K562 (cell line): ENCODE measurements at regions not wholly inside any gene's neighbourhood (a gene's known extent, or its start where the extent isn't known, plus 50 kb on each side); places are given as distances from the start of the nearest gene placed in this dataset.

Experiments
- ATAC-seq: fragments of 200-7000 bp; cut with Tn5 transposase; 3 replicates; pipeline ENCODE4 v1.9.1; 2020; ENCODE audit warnings: moderate library complexity
- BruUV-seq: library from RNA; stranded (reverse); fragments of 400-500 nt; replicated peaks from 2 replicates; lab custom pipeline; 2021; lab: Mats Ljungman, UMichigan
- CTCF ChIA-PET: fragments of 300-600 bp; formaldehyde crosslinking; extraction: SDS; loops from one replicate; lab custom pipeline; 2021; ENCODE audit warnings: low intra/inter-chr PET ratio; lab: Yijun Ruan, JAX
- POLR2A ChIA-PET: fragments of 300-600, 350-650 bp; sonication (Branson Sonifier 250); formaldehyde crosslinking; extraction: SDS; loops from one replicate; lab custom pipeline; 2021; ENCODE audit warnings: antibody characterized with exemption, inconsistent platforms; lab: Yijun Ruan, JAX
- DNase-seq, 4 experiments: peaks; one replicate each; pipeline versions ENCODE4 v3.0.0 to v3.0.0-alpha.2; 2011 to 2018; ENCODE audit warnings: low spot score in 3 of 4, mixed read lengths in 3 of 4; ENCODE audit errors: extremely low read depth in 1 of 4
- FAIRE-seq: peaks from 2 replicates; lab custom pipeline; 2011; peaks lifted over from hg19 to GRCh38; lab: Jason Lieb, UNC
- H2AFZ ChIP-seq: 2 replicates; pipeline ENCODE4 v1.6.0; 2011; ENCODE audit warnings: low read depth, low read length, control low read depth, inconsistent platforms
- H3K27ac ChIP-seq: fragments of 200-600 bp; 3 replicates; pipeline ENCODE4 v1.8.0; 2011; ENCODE audit warnings: low read depth, mild to moderate bottlenecking, control low read depth, inconsistent platforms, low read length, moderate library complexity, mixed read lengths; ENCODE audit errors: extremely low read depth
- H3K27me3 ChIP-seq, 2 experiments: fragments of 300-600 bp in 1 of 2; 2 replicates in 1 of 2; 3 replicates in 1 of 2; pipeline versions ENCODE4 v1.6.0 to v1.8.0; 2011; ENCODE audit warnings: inconsistent platforms in 2 of 2, low read length in 2 of 2, mild to moderate bottlenecking in 1 of 2, mixed read lengths in 1 of 2, moderate library complexity in 1 of 2; ENCODE audit not compliant: control insufficient read depth in 2 of 2, insufficient read depth in 2 of 2
- H3K36me3 ChIP-seq: fragments of 300-600 bp; 3 replicates; pipeline ENCODE4 v1.8.0; 2011; ENCODE audit warnings: mild to moderate bottlenecking, low read length, inconsistent platforms; ENCODE audit not compliant: control insufficient read depth, insufficient read depth
- H3K4me1 ChIP-seq, 2 experiments: fragments of 200-600 bp in 1 of 2; replicated peaks in 1 of 2; 2 replicates in 1 of 2; 3 replicates in 1 of 2; pipeline versions ENCODE4 v1.5.1 to v1.8.0; 2011; ENCODE audit warnings: inconsistent platforms in 2 of 2, low read length in 2 of 2, mild to moderate bottlenecking in 1 of 2, mixed read lengths in 1 of 2, moderate library complexity in 1 of 2; ENCODE audit not compliant: control insufficient read depth in 2 of 2, insufficient read depth in 2 of 2
- H3K4me2 ChIP-seq: 2 replicates; pipeline ENCODE4 v1.6.1; 2011; ENCODE audit warnings: low read length, control low read depth, inconsistent platforms, mixed read lengths; ENCODE audit not compliant: insufficient read depth
- H3K4me3 ChIP-seq: fragments of 200-600 bp; sonication (generic), shearing (Covaris generic); 2 replicates; pipeline ENCODE4 v1.5.1; 2016; ENCODE audit warnings: control low read depth, inconsistent platforms
- H3K79me2 ChIP-seq: fragments of 200-600 bp; 3 replicates; pipeline ENCODE4 v1.8.0; 2011; ENCODE audit warnings: low read length, inconsistent platforms; ENCODE audit not compliant: control insufficient read depth, insufficient read depth
- H3K9ac ChIP-seq, 2 experiments: 2 replicates each; pipeline versions ENCODE4 v1.6.0 to v1.6.1; 2011; ENCODE audit warnings: low read depth in 2 of 2, low read length in 2 of 2, control low read depth in 1 of 2, inconsistent platforms in 1 of 2, mild to moderate bottlenecking in 1 of 2, mixed read lengths in 1 of 2; ENCODE audit not compliant: insufficient read depth in 1 of 2
- H3K9me1 ChIP-seq: one replicate; pipeline ENCODE4 v1.6.0; 2011; ENCODE audit warnings: inconsistent platforms, mild to moderate bottlenecking, low read length, moderate library complexity; ENCODE audit not compliant: control insufficient read depth, insufficient read depth
- H3K9me3 ChIP-seq: replicated peaks from 2 replicates; pipeline ENCODE4 v1.5.1; 2011; ENCODE audit warnings: low read depth, low read length, inconsistent platforms; ENCODE audit not compliant: control insufficient read depth, insufficient read depth
- H4K20me1 ChIP-seq: replicated peaks from 2 replicates; pipeline ENCODE4 v1.6.1; 2011; ENCODE audit warnings: low read length, inconsistent platforms, mixed read lengths; ENCODE audit not compliant: control insufficient read depth, insufficient read depth
- DLX4 ChIP-seq: fragments of 250-450 bp; sonication (Bioruptor Pico); IDR thresholded peaks from 2 replicates; pipeline ENCODE4 v1.6.1; 2021; ENCODE audit warnings: mild to moderate bottlenecking
- KDM4B ChIP-seq, 2 experiments: fragments of 450-650 bp in 1 of 2; sonication (generic) in 1 of 2; IDR thresholded peaks; 2 replicates each; pipeline ENCODE4 v1.6.1; 2016 to 2017; ENCODE audit warnings: borderline replicate concordance in 2 of 2, antibody characterized with exemption in 1 of 2, low read depth in 1 of 2, mild to moderate bottlenecking in 1 of 2
- MCM2 ChIP-seq: fragments of 450-650 bp; IDR thresholded peaks from 2 replicates; pipeline ENCODE4 v1.6.1; 2017; ENCODE audit warnings: low read depth, mild to moderate bottlenecking
- MCM5 ChIP-seq: fragments of 450-650 bp; IDR thresholded peaks from 2 replicates; pipeline ENCODE4 v1.6.1; 2016; ENCODE audit warnings: low read depth
- NCOA4 ChIP-seq: fragments of 450-650 bp; IDR thresholded peaks from 2 replicates; pipeline ENCODE4 v1.6.1; 2018; ENCODE audit warnings: mild to moderate bottlenecking; ENCODE audit not compliant: partially characterized antibody
- PRMT5 ChIP-seq: sonication (generic); formaldehyde crosslinking; IDR thresholded peaks from 2 replicates; pipeline ENCODE4 v1.5.0; 2020; ENCODE audit warnings: missing genetic modification reagents
- ZBED1 ChIP-seq: IDR thresholded peaks from 2 replicates; pipeline ENCODE4 v1.6.1; 2014
- WGBS: fragments of 100-300 bp; shearing (Covaris generic); methylation state at CpG from one replicate; pipeline ENCODE4 v1.1.6; 2016; ENCODE audit warnings: low coverage, mixed read lengths; ENCODE audit not compliant: insufficient coverage; ENCODE audit errors: missing lambda C conversion rate; 5-methylcytosine and 5-hydroxymethylcytosine counted together
- in situ Hi-C: fragments of 300-500 bp; cut with MboI; formaldehyde crosslinking; loops from 4 replicates; pipeline ENCODE4 v1.15.0; 2018; ENCODE audit warnings: inconsistent platforms, mixed read lengths
- intact Hi-C: fragments of 100-400 bp; cut with micrococcal nuclease; formaldehyde crosslinking; loops from 2 replicates; pipeline ENCODE4 v1.14.2; 2022

GRCh38 chr2:78202986-78203670 lies 681.0 kb upstream of the LRRTM4 start:
- ChIA-PET CTCF (no interaction called here), POLR2A (no interaction called here)
- Histone ChIP-seq H3K9me1 (no peaks in the 10 kb centered on the region), H3K27ac (no peak overlapping the region), H3K9ac (no peak overlapping the region), H4K20me1 (no peaks in the 10 kb centered on the region), H3K4me3 (no peak overlapping the region), H3K4me2 (no peak overlapping the region), H3K79me2 (no peaks in the 10 kb centered on the region), H3K36me3 (no peaks in the 10 kb centered on the region), H2AFZ (no peak overlapping the region), H3K9me3 (no peaks in the 10 kb centered on the region), H3K27me3 (no peaks in the 10 kb centered on the region), H3K4me1 (no peaks in the 10 kb centered on the region)
- no peak for FAIRE-seq
- no peak for ATAC-seq
- BruUV-seq = no TSS peak
- 18% methylated on average over 7 of the region's 7 CpGs for WGBS
- TF ChIP-seq NCOA4 = no peak
- TF ChIP-seq MCM2 = no peak
- no peak for TF ChIP-seq ZBED1
- no peak for TF ChIP-seq KDM4B (IDR thresholded peaks at IDR 0.05; ENCODE audit: borderline replicate concordance in 2 of 2, low read depth in 1 of 2)
- no peak for TF ChIP-seq DLX4 (CRISPR knock-in tag)
- no peak for TF ChIP-seq PRMT5 (CRISPR knock-in tag)
- no peak for TF ChIP-seq MCM5
- intact Hi-C loops = no loop called here
- in situ Hi-C loops = no loop called here
- DNase-seq = peak in 1 of 4 experiments; percentile 1
